Skin of body (tissue), 1 donor: ENCODE measurements at regions not wholly inside any gene's neighbourhood (a gene's known extent, or its start where the extent isn't known, plus 50 kb on each side); places are given as distances from the start of the nearest gene placed in this dataset.

Source experiments
- DNase-seq: peaks from one replicate; lab custom pipeline; 2025; lab: John Stamatoyannopoulos, UW

DNA sequence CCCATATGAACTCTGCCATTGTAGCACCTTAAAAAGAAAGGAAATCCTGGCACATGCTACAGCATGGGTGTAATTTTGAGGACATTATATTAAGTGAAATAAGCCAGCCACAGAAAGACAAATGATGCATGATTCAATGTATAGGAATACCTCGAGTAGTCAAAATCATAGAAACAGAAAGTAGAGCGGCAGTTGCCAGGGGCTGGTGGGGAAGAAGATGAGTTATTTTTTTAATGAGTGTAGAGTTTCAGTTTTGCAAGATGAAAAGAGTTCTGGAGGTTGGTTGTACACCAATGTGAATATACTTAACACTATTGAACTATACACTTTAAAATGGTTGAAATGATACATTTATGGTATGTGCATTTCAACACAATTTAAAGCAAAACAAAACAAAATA lies 133.0 kb downstream of the ZDHHC21 start:
- DNase-seq, result no peak

DNA sequence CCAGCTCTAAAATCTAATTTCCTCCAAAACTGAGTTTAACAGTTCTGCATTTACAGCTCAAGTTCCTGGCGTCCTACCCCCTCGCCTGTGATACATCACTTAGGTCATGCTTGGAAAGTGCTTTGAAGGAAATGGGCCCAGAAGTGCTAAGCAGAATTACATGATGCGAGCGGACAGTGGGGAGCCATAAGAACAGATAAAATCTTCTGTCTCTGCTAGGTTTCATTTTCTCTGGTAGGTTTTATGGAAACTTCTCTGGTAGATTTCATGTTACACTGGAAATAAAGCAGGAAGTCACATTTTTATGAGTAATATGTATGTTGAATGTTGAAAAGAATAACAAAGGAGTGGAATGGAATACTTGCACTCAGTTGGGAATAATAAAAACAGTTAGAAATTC lies 138.3 kb downstream of the ZDHHC21 start:
- peak; percentile 67 for DNase-seq

DNA sequence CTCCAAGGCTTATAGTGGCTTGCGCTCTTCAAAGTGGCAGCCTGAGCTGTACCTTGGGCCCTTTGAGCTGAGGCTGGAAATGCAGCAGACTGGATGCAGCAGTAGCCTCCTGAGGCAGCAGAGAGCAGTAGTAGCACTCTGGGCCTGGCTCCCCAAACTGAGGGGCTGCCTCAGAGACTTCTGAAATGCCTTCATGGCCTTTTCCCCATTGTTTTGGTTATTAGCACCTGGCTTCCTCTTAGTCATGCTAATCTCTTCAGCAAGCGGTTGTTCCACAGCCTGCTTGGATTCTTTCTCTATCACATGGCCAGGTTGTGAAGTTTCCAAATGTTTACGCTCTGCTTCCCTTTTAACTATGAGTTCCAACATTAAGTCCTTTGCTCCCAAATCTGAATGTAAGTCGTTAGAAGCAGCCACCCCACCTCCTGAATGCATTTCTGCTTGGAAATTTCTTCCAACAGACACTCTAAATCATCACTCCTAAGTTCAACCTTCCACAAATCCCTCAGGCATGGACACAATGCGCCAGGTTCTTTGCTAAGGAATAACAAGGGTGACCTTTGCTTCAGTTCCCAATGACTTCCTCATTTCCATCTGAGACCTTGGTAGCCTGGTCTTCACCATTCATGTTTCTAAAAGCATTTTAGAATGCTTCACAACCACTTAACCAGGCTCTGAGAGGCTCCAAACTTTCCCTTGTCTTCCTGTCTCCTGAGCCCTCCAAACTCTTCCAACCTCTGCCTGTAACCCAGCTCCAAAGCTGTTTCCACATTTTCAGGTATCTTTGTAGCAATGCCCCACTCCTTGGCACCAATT lies 145.8 kb downstream of the ZDHHC21 start:
- no peak for DNase-seq

DNA sequence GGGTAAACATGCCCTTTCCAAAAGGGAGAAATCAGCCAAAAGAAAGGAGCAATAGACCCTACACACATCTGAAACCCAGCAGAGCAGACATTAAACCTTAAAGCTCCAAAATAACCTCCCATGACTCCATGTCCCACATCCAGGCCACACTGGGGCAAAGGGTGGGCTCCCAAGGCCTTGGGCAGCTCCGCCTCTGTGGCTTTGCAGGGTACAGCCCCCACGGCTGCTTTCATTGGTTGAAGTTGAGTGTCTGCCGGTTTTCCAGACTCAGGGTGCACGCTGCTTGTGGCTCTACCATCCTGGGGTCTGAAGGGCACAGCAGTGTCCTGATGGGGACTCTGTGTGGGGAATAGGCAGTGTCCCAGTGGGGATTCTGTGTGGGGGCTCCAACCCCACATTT lies 146.5 kb downstream of the ZDHHC21 start:
- DNase-seq, result no peak

GRCh38 chr9:14542071-14542470 lies 151.2 kb downstream of the ZDHHC21 start:
- no peak for DNase-seq

- DNase-seq, result no peak
Measured at GRCh38 chr9:14538526-14538925, 154.7 kb downstream of the ZDHHC21 start.

DNA sequence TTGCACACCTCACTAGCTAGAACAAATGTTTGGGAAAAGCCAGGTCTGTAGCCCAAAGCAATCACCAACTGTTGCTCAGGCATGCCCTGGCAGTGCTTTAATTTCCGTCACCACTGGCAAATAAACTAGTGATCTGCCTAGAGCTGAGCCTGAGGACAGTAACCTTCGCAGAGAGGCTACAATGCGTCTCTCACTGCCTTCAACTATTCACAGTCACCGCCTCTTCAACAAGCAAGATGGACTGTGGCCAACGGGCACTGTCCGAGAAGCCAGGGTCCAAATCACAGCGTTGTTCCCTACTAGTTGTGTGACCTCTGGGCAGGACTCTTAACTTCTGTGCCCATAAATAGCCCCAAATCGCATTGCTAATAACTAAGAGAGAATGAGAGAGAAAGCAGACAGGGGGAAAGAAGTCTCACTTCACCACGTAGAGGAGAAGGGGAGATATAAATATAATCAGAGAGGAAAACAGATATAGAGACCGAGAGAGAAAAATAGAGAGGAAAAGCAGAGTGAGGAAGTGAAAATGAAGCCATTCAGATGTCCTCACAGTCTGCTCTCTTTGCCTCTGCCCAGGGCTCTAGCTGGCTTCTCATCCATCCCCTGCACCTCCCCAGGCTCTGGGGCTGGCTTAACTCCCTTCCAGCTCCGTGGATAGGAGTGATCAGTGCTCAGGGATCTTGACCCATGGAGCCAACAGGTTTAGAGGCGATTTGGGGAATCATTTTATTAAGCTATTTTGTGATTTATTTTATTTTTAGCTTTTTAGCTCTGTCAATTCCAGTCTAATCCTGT lies 157.9 kb downstream of the ZDHHC21 start:
- no peak for DNase-seq

GRCh38 chr9:14533867-14534640 lies 159.2 kb downstream of the ZDHHC21 start:
- DNase-seq, result no peak

DNA sequence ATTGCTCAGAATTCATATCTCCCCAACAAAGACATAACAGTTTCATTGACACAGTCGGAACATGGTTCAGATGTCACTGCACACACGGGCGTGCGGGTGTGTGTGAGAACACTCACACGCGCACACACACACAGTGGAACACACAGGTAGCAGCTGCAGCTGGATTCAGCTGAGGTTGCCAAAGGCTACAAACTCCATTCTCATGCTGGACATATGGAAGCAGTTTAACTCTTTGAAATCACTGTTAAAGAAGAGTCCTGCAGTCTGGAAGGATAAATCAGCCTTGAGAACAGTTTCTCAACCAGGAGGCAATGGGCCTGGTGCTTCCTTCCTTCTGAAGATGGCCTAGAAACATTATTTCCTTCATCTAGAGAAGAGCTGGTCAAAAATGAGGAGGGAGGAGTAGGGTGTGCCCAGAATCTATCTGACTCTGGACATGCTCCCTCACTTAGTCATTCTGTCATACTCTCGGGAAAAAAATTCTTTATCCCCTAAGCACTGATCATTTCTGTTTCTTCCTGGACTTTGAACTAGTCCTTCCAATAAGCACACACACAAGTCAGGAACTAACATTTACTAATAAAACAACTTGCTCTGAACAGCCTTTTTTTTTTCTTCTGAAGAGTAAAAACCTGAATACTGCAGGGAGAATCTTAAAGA lies 160.6 kb downstream of the ZDHHC21 start:
- no peak for DNase-seq

DNA sequence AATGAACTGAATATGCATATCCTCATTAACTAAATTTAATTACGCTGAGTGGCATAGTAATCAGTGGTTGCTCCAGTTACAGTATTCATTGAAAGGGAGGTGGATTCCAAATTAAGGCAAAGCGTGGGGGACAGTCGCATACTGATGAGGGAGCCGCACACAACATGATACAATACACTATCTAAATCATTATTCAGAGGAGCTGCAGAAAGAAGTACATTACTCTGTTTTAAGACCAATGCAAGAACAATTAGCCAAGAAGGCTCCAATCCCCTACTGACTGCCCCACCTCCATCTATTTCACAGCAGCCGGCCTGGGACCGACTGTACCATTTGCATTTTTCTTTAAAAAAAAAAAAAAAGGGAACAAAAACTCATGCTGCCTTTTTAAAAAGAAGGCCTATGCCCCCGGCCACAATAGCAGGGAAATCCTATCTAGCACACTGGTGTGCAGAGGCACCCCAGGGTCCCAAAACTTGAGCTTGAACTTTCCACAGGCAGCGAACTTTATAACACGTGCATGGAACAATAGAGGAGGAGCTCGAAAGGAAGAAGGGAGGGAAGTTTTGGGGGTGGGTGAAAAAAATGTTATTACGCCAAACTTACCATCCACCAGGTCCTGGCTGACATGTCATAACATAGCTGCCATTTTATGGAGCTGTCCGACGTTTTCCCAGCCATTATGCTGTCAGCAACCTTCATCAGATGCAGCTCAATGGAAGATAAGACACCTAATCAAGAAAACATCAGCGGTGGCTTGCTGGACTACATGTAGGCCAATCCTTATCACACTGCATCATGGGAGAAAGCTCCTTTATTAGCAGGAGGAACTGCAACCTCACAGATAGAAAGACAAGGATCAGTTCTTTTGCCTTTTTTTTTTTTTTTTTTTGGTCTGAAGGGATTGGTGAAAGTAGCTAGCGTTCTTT lies 161.6 kb downstream of the ZDHHC21 start:
- no peak for DNase-seq

DNA sequence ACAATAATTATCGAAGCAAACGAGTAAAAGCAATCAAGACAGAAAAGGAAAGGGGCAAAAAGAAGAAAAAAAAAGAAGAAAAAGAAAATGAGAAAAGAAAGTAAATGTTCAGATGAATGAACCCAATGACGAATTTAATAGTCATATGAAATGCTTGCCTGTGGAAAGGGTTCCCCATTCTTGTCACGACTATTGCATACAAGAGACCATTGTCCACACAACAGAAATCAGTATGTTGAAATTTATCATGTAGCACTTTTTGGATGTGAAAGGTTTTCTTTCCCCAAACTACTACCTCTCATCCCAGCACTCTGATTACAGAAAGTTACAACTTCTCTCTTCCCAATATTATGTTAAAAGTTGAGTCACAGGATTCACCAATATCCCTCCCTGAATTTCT lies 162.4 kb downstream of the ZDHHC21 start:
- no peak for DNase-seq

DNA sequence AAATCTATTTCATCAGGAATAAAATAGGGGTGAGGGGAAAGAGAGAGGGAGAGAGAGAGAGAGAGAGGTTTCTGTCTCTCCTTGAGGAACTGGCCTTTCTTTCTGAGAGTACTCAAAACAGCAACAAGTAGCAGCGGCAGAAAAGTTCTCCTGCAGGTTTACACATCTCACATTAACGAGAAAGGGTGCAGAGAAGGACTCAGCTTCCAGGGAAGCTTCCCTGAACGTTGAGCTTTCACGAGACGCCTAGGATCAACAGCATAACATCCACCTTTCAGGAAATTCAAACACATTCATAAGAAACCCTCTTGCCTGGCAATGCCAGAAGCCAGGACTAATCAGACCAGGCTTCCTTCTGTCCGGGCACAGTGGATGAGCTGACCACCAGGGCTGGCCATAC lies 162.9 kb downstream of the ZDHHC21 start:
- no peak for DNase-seq

GRCh38 chr9:14529629-14530028 lies 163.6 kb downstream of the ZDHHC21 start:
- no peak for DNase-seq

GRCh38 chr9:14529054-14529453 lies 164.2 kb downstream of the ZDHHC21 start:
- peak; percentile 31 for DNase-seq

- no peak for DNase-seq
Measured at GRCh38 chr9:14526504-14526903, 166.7 kb downstream of the ZDHHC21 start.

DNA sequence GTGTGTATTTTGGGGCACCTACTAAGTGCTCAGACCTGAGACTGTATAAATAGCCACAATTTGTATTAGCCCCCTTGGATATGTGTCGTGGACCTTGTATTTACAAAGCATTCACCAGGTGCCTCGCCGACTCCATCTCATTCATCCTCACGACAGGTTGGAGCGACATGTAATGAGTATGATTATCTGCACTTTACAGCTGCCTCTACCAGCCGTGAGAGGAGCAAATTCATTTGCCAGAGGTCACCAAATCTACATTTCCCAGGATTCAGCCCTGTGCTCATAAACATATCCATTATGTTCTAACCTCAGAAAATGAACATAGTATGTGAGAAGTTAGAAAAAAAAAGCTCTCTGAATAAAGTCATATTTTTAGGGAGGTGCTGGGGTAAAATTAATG lies 167.4 kb downstream of the ZDHHC21 start:
- no peak for DNase-seq

DNA sequence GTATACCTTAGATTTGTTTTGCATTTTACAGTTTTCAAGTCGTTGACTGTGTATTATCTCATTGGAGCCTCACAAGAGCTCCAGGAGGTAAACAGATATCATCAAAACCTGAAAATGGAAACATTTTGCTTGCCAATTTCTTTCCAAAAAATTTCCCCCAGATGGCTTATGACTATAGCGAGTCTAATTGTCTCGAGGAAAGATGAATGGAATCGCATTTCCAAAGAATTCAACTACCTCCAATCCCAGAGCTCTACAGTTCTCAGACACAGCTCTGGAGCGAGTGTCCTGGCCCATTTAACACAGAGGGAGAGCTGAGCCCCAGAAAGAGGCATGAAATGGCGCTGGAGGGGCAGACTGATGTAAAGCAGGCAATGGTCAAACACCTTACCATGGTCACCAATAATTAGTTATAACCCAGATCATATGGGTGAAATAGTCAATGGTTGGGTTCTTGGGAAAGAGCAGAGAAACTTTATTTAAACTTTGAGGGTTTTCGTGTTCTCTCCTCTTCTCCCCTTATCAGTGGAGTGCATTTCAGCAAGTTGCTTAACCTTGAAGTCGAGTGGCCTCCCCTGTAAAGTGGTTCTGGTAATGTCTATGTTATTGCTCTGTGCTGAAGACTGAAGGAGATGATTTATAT lies 168.2 kb downstream of the ZDHHC21 start:
- no peak for DNase-seq

GRCh38 chr9:14523545-14523944 lies 169.7 kb downstream of the ZDHHC21 start:
- no peak for DNase-seq

GRCh38 chr9:14522627-14523379 lies 170.4 kb downstream of the ZDHHC21 start:
- DNase-seq, result no peak
